ENCODE measurements at regions not wholly inside any gene's neighbourhood (a gene's known extent, or its start where the extent isn't known, plus 50 kb on each side); places are given as distances from the start of the nearest gene placed in this dataset.

GRCh38 chr21:43268804-43269186 is 100.0 kb downstream of the CRYAA start:
- no peak for TF ChIP-seq POLR2A (IDR thresholded peaks at IDR 0.05; ENCODE audit: low read length)
- no peak for TF ChIP-seq GATA1 (IDR thresholded peaks at IDR 0.05; ENCODE audit: low read depth, low read length)
